ENCODE measurements at regions not wholly inside any gene's neighbourhood (a gene's known extent, or its start where the extent isn't known, plus 50 kb on each side); places are given as distances from the start of the nearest gene placed in this dataset.

DNA sequence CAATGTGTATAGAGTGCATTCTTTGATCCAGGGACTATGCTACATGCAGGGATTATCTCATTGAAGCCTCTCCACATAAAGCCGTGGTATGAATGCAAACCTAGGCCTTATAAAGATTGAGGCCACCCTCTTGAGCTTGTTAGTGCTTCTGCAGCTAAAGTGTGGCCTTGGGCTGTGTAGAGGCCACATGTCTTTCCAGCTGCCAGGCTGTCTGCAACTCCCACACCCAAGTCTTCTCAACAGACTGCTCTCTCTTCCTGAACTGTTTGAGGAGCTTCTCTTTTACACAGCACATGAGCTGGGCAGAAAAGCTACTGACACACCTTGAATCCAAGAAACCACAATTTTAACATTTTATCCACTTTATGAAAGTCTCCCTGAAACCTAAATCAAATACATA lies 119.2 kb upstream of the MEX3C start:
- Mint-ChIP-seq H3K27me3 (ENCODE audit: low read depth in 3 of 3) (peaks cover 2 to 3% (median 2%) of the 10 kb centered on the region in 3 donors), H3K4me3 (no peak overlapping the region), H3K36me3 (no peaks in the 10 kb centered on the region), H3K9me3 (peaks cover 0 to 24% (median 6%) of the 10 kb centered on the region in 7 donors), H3K27ac (no peak overlapping the region), H3K4me1 (no peaks in the 10 kb centered on the region)
- Histone ChIP-seq H3K27me3 (ENCODE audit: control insufficient read depth in 2 of 2, insufficient read depth in 2 of 2, low read length in 2 of 2) (no peaks in the 10 kb centered on the region), H3K4me3 (replicated peaks in 1 of 3; ENCODE audit: low read depth in 2 of 3, low read length in 3 of 3) (no peak overlapping the region), H3K27ac (ENCODE audit: low read depth in 1 of 2, low read length in 2 of 2) (no peak overlapping the region), H3K79me2 (ENCODE audit: insufficient read depth, low read length) (no peaks in the 10 kb centered on the region), H3K36me3 (replicated peaks in 1 of 2; ENCODE audit: control insufficient read depth in 1 of 2, insufficient read depth in 2 of 2, low read length in 2 of 2) (no peaks in the 10 kb centered on the region), H2AFZ (ENCODE audit: insufficient read depth, low read depth, low read length, poor library complexity, severe bottlenecking) (no peak overlapping the region), H3K9me3 (replicated peaks in 1 of 2; ENCODE audit: control insufficient read depth in 1 of 2, insufficient read depth in 1 of 2, low read length in 2 of 2) (peaks cover 0 to 10% of the 10 kb centered on the region in 2 donors), H3K9ac (ENCODE audit: insufficient read depth, low read length, poor library complexity, severe bottlenecking) (no peak overlapping the region), H3K4me1 (ENCODE audit: control insufficient read depth in 1 of 2, insufficient read depth in 2 of 2, low read length in 2 of 2) (no peaks in the 10 kb centered on the region), H4K20me1 (ENCODE audit: insufficient read depth, low read length) (no peaks in the 10 kb centered on the region), H3K4me2 (replicated peaks; ENCODE audit: extremely low read depth, low read length, poor library complexity, severe bottlenecking) (no peak overlapping the region)
- intact Hi-C loops (cut with micrococcal nuclease) = no loop called here
- no peak for DNase-seq
- WGBS (ENCODE audit: insufficient coverage) = 100% methylated on average over 1 of the region's 1 CpG
- TF ChIP-seq, protein P1, sequence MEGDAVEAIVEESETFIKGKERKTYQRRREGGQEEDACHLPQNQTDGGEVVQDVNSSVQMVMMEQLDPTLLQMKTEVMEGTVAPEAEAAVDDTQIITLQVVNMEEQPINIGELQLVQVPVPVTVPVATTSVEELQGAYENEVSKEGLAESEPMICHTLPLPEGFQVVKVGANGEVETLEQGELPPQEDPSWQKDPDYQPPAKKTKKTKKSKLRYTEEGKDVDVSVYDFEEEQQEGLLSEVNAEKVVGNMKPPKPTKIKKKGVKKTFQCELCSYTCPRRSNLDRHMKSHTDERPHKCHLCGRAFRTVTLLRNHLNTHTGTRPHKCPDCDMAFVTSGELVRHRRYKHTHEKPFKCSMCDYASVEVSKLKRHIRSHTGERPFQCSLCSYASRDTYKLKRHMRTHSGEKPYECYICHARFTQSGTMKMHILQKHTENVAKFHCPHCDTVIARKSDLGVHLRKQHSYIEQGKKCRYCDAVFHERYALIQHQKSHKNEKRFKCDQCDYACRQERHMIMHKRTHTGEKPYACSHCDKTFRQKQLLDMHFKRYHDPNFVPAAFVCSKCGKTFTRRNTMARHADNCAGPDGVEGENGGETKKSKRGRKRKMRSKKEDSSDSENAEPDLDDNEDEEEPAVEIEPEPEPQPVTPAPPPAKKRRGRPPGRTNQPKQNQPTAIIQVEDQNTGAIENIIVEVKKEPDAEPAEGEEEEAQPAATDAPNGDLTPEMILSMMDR (IDR thresholded peaks at IDR 0.05) = no peak

DNA sequence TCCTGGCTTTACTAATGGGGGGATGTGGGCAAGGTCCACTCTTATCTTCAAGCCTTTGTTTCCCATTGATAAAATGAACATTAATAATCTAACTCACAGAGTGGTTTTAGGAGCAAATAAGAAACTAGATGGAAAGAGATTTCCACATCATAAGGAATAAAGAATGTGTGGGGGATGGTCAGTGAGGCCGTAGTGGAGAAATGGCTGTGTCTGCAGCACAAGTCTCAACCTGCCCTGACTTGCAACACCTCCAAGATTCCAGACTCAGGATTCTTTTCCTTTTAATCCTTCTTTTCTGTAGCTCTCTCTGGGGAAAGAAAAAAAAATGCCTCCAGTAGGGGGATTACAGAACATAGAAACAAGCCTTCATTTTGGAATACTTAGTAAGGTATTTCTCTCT lies 124.2 kb upstream of the MEX3C start:
- H3K27ac Mint-ChIP-seq = no peak overlapping the region
- Histone ChIP-seq H3K4me1 (ENCODE audit: control insufficient read depth in 1 of 2, insufficient read depth in 2 of 2, low read length in 2 of 2) (no peaks in the 10 kb centered on the region), H3K79me2 (ENCODE audit: insufficient read depth, low read length) (no peaks in the 10 kb centered on the region), H3K36me3 (replicated peaks in 1 of 2; ENCODE audit: control insufficient read depth in 1 of 2, insufficient read depth in 2 of 2, low read length in 2 of 2) (no peaks in the 10 kb centered on the region), H3K4me2 (replicated peaks; ENCODE audit: extremely low read depth, low read length, poor library complexity, severe bottlenecking) (no peak overlapping the region), H3K9me3 (replicated peaks in 1 of 2; ENCODE audit: control insufficient read depth in 1 of 2, insufficient read depth in 1 of 2, low read length in 2 of 2) (peaks cover 0 to 6% of the 10 kb centered on the region in 2 donors), H4K20me1 (ENCODE audit: insufficient read depth, low read length) (no peaks in the 10 kb centered on the region), H3K4me3 (replicated peaks in 1 of 3; ENCODE audit: low read depth in 2 of 3, low read length in 3 of 3) (no peak overlapping the region), H3K9ac (ENCODE audit: insufficient read depth, low read length, poor library complexity, severe bottlenecking) (no peak overlapping the region), H3K27me3 (ENCODE audit: control insufficient read depth in 2 of 2, insufficient read depth in 2 of 2, low read length in 2 of 2) (no peaks in the 10 kb centered on the region), H3K27ac (ENCODE audit: low read depth in 1 of 2, low read length in 2 of 2) (no peak overlapping the region), H2AFZ (ENCODE audit: insufficient read depth, low read depth, low read length, poor library complexity, severe bottlenecking) (no peak overlapping the region)
- peaks cover 2 to 6% (median 3%) of the 10 kb centered on the region in 3 donors for H3K27me3 Mint-ChIP-seq (ENCODE audit: low read depth in 3 of 3)
- H3K4me1 Mint-ChIP-seq = no peaks in the 10 kb centered on the region
- no peak overlapping the region for H3K4me3 Mint-ChIP-seq
- TF ChIP-seq, protein P1 (IDR thresholded peaks at IDR 0.05) = no peak
- DNase-seq = no peak
- peaks cover 0 to 23% (median 4%) of the 10 kb centered on the region in 7 donors for H3K9me3 Mint-ChIP-seq
- intact Hi-C loops (cut with micrococcal nuclease) = no loop called here
- WGBS (ENCODE audit: insufficient coverage) = no CpG with 5 or more reads among the region's 1 CpG
- no peaks in the 10 kb centered on the region for H3K36me3 Mint-ChIP-seq

Data from CD14-positive monocyte (primary cell).